ENCODE measurements at regions not wholly inside any gene's neighbourhood (a gene's known extent, or its start where the extent isn't known, plus 50 kb on each side); places are given as distances from the start of the nearest gene placed in this dataset.
"Not testable (repeated sequence)": the region's sequence is repeated elsewhere in the genome, so short reads cannot be mapped to it uniquely, and the experiment has no call there.

- DNase-seq (ENCODE audit: low spot score) = no peak
Observed at GRCh38 chr1:148315071-148315811, 163.2 kb upstream of the NBPF11 start.

DNA sequence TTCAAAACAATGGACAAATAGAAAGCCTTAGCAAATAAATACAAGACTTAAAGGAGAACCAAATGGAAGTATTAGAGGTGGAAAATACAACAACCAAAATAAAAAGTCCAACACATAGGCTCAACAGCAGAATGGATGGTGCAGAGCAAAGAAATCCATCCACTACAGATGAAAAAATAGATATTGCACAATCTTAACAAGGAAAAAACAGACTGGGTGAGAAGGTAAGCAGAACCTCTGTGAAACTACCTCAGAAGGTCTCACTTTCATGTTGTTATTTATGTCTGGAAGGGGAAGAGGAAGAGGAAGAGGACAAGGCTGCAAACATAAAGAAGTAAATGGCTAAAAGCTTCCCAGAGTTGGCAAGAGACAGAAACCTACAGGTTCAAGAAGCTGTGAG lies 158.7 kb upstream of the NBPF11 start:
- DNase-seq (ENCODE audit: low spot score) = no peak

- DNase-seq (ENCODE audit: low spot score) = no peak
Observed at GRCh38 chr1:148309940-148310500, 157.9 kb upstream of the NBPF11 start.

DNA sequence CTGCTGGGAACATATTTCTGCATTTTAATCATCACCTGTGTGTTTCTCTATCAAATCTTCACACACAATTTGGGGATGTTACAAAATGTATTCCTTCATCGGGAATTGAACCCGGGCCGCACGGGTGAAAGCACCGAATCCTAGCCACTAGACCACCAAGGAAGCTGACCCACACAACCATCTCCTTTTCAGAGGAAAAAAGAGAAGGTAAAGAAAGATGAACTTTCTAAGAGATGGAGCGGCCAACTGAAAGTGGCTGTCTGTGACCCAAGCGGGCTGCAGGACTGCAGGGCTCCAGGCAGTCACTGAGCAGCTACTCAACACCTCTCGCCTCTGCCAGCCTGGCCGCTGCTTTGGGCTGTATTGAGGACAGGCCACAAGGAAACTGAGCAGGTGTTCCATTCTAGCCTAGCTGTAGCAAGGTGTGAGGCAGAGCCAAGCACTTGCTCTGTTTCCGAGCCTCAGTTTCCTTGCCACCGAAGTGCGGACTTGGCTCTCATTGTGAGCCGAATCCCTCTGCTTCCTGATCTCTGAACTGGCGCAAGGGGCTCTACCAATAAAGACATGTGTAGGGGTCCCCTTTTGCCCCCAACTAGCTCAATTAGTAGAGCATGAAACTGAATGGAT lies 156.9 kb upstream of the NBPF11 start:
- DNase-seq (ENCODE audit: low spot score) = no peak

DNA sequence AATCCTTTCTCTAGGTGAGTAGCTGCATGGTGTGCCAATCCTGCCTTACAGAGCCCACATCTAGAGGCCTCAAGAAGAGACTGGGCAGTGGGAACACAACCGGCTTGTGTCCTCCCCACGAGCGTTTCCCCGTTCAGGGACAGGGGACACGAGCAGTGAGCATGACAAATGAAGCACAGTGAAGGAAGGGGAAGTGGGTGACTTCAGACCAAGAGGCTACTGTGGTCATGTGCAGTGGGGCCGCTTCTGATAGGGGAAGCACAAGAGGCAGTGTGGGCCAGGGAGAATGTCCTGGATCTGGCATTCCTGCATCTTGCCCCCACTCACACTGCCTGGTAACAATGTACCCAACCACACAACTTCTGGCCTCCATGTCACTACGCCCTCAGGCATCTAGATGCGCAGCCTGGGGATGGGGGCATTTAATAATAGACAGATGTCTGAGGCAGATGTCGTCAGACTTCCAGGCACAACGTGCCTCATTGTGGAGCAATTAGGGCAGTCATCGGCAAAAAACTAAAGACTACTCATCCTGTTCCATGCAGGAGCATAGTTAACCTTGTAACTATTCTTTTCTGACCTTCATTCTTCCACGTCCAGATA lies 155.6 kb upstream of the NBPF11 start:
- no peak for DNase-seq (ENCODE audit: low spot score)

DNA sequence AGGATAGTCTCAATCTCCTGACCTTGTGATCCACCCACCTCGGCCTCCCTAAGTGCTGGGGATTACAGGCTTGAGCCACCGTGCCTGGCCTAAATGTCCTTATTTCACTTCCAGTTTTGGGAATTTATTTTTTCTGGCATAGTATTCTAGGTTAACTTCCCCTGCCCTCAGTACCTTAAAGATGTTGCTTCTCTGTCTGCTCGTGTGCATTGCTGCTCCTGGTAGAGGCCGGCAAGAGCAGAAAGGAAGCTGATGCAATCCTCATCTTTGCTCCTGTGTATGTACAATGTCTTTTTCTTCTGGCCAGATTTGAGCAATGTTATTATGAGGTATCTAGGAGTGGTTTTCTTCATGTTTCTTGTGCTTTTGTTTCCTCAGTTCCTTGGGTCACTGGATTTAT lies 152.9 kb upstream of the NBPF11 start:
- not testable (repeated sequence) for DNase-seq (ENCODE audit: low spot score)

DNA sequence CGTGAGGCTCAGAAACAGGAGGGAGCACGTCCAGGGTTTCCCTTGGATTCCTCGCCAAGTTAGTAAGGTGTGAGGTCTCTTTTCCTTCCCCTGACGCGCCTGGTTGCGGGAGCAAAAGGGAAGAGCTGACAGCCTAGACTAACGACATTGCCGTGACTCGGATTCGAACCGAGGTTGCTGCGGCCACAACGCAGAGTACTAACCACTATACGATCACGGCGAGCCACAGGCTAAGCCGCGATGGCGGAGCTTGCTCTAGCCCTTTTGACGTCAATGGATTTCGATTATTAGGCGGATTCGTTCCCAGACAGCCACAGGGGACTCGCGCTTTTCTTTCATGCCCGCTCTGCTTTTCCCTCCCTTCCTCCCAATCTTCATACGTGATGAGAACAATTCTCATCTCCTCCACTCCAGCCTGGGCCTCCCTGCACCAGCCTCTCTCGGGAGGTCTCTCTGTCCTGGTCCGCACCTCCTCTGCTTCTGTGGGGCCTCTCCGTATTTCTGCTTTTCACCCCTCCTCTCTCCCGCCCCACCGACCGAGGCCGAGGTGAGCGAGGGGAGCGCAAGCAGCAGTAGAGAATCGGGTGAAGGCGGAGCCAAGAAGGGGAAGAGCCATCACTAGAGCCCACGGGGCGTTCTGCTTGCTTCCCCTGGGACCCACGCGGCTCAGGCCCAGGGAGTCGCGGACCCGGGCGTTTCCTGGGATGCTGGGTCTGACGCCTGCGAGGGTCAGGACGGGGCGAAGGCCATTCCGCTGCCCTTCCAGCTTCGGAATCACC lies 150.7 kb upstream of the NBPF11 start:
- DNase-seq (ENCODE audit: low spot score) = peak; percentile 48

- not testable (repeated sequence) for DNase-seq (ENCODE audit: low spot score)
Observed at GRCh38 chr1:148297852-148298251, 145.8 kb upstream of the NBPF11 start.

DNA sequence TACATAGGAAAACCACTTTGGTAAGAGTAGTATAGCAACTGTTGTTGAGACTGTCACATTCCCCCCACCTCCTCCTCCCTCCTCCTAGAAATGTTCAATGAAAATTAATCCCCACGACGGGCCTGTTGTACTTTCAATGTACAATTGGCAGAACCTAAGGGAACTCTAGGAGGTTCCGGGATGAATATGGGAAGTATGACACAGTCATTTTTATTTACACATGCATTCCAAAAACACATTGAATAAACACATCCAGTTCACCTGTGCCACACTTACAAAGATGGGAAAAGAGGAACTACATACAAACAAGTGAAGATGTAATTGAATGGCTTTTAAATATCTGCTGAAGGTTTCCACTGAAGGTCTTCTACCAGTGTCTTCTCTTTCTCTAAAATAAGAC lies 144.4 kb upstream of the NBPF11 start:
- no peak for DNase-seq (ENCODE audit: low spot score)

- no peak for DNase-seq (ENCODE audit: low spot score)
Observed at GRCh38 chr1:148294116-148294807, 142.2 kb upstream of the NBPF11 start.

DNA sequence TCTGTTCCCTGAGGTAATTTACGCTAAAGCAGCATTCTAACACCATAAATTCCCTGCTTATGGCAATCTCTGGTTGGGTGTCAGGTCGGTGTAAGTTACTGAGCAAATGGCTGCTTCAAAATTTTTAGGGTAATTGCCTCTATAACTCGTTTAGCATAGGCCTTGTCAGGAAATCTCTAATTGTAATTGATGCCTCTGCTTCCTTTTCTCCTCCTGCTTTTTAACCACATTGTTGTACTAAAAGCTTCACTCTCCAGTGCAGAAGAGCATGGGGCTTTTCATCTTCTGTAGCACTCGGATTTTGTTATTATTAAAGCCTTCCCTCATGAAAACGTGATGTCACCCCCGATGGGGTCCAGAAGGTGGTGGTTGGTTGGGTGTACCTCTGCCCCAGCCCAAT lies 141.6 kb upstream of the NBPF11 start:
- DNase-seq (ENCODE audit: low spot score) = no peak

DNA sequence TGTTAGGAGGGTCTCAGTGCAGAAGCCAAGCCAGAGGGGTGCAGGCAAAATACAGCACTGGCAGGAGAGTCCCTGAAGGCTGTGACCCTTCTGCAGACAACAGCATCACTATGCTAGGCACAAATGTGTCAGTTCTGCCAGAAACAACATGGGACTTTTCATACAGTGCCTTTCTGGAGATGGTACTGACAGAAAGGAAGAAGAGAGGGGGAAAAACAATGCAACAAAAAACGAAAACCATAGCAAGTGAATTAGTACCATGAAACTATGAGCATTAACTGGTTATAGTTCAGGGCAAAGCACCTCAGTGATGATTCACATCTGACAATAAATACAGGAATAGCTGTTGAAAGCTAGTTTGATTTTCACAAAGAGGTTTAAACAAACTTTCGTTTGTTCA lies 140.8 kb upstream of the NBPF11 start:
- DNase-seq (ENCODE audit: low spot score) = no peak

GRCh38 chr1:148290881-148291280 lies 138.8 kb upstream of the NBPF11 start:
- no peak for DNase-seq (ENCODE audit: low spot score)

DNA sequence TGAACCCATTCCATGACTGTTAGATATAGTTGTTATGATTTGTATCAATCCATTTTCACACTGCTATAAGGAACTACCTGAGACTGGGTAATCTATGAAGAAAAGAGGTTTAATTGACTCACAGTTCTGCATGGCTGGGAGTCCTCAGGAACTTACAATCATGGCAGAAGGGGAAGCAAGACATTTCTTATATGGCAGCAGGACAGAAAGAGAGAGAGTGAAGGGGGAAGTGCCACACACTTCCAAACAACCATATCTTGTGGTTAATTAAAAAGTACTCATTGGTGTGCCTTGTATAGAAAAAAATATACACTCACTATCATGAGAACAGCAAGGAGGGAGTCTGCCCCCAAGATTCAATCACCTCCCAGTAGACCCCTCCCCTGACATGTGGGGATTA lies 137.6 kb upstream of the NBPF11 start:
- DNase-seq (ENCODE audit: low spot score) = no peak

- not testable (repeated sequence) for DNase-seq (ENCODE audit: low spot score)
Observed at GRCh38 chr1:148285946-148286345, 133.9 kb upstream of the NBPF11 start.

- peak; percentile 27 for DNase-seq (ENCODE audit: low spot score)
Observed at GRCh38 chr1:148280831-148281572, 128.9 kb upstream of the NBPF11 start.

DNA sequence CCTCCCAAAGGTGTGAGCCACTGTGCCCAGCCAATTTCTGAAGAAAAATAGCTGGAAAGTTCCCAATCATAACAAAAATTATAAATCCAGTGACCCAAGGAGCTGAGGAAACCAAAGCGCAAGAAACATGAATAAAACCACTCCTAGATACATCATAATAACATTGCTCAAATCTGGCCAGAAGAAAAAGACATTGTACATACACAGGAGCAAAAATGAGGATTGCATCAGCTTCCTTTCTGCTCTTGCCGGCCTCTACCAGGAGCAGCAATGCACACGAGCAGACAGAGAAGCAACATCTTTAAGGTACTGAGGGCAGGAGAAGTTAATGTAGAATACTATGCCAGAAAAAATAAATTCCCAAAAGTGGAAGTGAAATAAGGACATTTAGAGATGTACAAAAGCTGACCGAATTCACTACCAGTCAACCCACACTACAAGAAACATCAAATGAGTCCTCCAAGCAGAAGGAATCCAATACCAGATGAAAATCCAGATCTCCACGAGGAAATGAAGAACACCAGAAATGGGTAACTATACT lies 127.0 kb upstream of the NBPF11 start:
- DNase-seq (ENCODE audit: low spot score) = not testable (repeated sequence)

DNA sequence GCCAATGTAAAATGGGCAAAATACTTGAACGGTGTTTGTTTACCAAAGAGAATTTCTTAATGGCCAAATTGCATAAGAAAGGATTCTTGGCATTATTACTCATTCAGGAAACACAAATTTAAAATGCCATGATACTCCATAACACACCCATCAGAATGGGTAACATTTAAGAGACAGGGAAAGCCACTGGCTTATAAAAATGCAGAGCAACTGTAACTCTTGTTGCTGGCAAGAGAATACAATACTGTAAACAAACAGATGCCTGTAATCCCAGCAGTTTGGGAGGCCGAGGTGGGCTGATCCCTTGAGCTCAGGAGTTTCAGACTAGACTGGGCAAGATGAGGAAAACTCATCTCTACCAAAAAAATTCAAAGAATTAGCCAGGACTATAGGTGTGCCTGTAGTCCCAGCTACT lies 125.8 kb upstream of the NBPF11 start:
- DNase-seq (ENCODE audit: low spot score) = not testable (repeated sequence)

GRCh38 chr1:148267066-148267465 lies 115.0 kb upstream of the NBPF11 start:
- DNase-seq (ENCODE audit: low spot score) = not testable (repeated sequence)
